ENCODE measurements at regions not wholly inside any gene's neighbourhood (a gene's known extent, or its start where the extent isn't known, plus 50 kb on each side); places are given as distances from the start of the nearest gene placed in this dataset.

DNA sequence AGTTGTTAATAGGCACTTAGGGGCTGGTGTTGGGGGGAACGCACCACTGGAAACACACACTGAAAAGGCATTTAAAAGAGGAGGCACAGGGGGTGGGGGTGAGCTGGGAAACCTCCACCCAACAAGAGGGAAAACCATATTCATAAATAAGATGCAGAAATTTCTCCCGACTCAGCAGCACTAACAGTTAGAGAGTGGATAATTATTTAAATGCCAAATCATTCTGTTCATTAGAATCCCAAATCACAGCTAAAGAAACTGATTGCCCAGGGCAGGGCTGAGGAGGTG is 60.7 kb upstream of the FAM222A start:
- no peaks in the 10 kb centered on the region for H3K9me3 ChIP-seq (ENCODE audit: insufficient read depth, low read depth)
- no peak overlapping the region for H3K4me2 ChIP-seq
- CTCF ChIA-PET = no interaction called here
- H3F3A ChIP-seq (ENCODE audit: insufficient read depth, low read depth) = no peaks in the 10 kb centered on the region
- no peaks in the 10 kb centered on the region for H3K36me3 ChIP-seq (ENCODE audit: low read depth)
- peaks cover 50% of the 10 kb centered on the region for H3K27me3 ChIP-seq (ENCODE audit: insufficient read depth, low read depth)
- H3K4me1 ChIP-seq (replicated peaks; ENCODE audit: insufficient read depth) = no peaks in the 10 kb centered on the region
- H4K20me1 ChIP-seq (ENCODE audit: insufficient read depth) = no peaks in the 10 kb centered on the region
- H3K27ac ChIP-seq = no peak overlapping the region
- no peaks in the 10 kb centered on the region for H3K79me2 ChIP-seq (ENCODE audit: low read depth)
- intact Hi-C loops (cut with micrococcal nuclease; ENCODE audit: unreplicated experiment) = no loop called here
- no peak for DNase-seq
- POLR2A ChIA-PET (ENCODE audit: unreplicated experiment) = no interaction called here
- no TSS peak for BruUV-seq (replicated peaks)
- TF ChIP-seq, protein P1, sequence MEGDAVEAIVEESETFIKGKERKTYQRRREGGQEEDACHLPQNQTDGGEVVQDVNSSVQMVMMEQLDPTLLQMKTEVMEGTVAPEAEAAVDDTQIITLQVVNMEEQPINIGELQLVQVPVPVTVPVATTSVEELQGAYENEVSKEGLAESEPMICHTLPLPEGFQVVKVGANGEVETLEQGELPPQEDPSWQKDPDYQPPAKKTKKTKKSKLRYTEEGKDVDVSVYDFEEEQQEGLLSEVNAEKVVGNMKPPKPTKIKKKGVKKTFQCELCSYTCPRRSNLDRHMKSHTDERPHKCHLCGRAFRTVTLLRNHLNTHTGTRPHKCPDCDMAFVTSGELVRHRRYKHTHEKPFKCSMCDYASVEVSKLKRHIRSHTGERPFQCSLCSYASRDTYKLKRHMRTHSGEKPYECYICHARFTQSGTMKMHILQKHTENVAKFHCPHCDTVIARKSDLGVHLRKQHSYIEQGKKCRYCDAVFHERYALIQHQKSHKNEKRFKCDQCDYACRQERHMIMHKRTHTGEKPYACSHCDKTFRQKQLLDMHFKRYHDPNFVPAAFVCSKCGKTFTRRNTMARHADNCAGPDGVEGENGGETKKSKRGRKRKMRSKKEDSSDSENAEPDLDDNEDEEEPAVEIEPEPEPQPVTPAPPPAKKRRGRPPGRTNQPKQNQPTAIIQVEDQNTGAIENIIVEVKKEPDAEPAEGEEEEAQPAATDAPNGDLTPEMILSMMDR (conservative IDR thresholded peaks at IDR 0.05) = no peak
- TF ChIP-seq EZH2 (IDR thresholded peaks at IDR 0.05; ENCODE audit: low read depth) = no peak
- H3K4me3 ChIP-seq = no peak overlapping the region
- H3K9me2 ChIP-seq (ENCODE audit: insufficient read depth) = no peaks in the 10 kb centered on the region
- H2AFZ ChIP-seq = no peak overlapping the region

DNA sequence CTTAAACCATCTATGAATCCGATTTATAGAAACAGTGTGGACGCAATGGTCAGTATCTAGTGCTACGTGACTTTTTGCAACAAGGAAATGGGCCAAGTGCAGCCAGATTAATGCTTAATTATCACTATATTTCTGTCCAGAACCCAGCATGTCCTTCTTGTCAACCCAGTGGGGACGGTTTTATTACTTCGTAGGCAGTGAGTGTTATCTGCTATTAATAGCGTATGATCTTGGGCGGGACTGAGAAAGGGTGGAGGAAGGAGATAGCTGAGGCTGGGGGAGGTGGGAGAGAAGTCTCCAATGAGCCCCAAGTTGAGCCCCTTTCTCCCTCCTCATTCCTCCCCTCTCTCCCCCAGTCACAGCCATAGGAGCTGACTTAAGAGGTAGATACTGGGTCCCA is 59.7 kb upstream of the FAM222A start:
- no peaks in the 10 kb centered on the region for H3K9me2 ChIP-seq (ENCODE audit: insufficient read depth)
- no peaks in the 10 kb centered on the region for H4K20me1 ChIP-seq (ENCODE audit: insufficient read depth)
- no peaks in the 10 kb centered on the region for H3K36me3 ChIP-seq (ENCODE audit: low read depth)
- H3K4me3 ChIP-seq = no peak overlapping the region
- H3K79me2 ChIP-seq (ENCODE audit: low read depth) = no peaks in the 10 kb centered on the region
- intact Hi-C loops (cut with micrococcal nuclease; ENCODE audit: unreplicated experiment) = no loop called here
- CTCF ChIA-PET = no interaction called here
- H3K27me3 ChIP-seq (ENCODE audit: insufficient read depth, low read depth) = peaks cover 57% of the 10 kb centered on the region
- TF ChIP-seq, protein P1 (conservative IDR thresholded peaks at IDR 0.05) = no peak
- TF ChIP-seq EZH2 (IDR thresholded peaks at IDR 0.05; ENCODE audit: low read depth) = no peak
- no TSS peak for BruUV-seq (replicated peaks)
- POLR2A ChIA-PET (ENCODE audit: unreplicated experiment) = no interaction called here
- H3K4me2 ChIP-seq = no peak overlapping the region
- no peak overlapping the region for H3K27ac ChIP-seq
- no peaks in the 10 kb centered on the region for H3K4me1 ChIP-seq (replicated peaks; ENCODE audit: insufficient read depth)
- no peaks in the 10 kb centered on the region for H3F3A ChIP-seq (ENCODE audit: insufficient read depth, low read depth)
- H2AFZ ChIP-seq = no peak overlapping the region
- H3K9me3 ChIP-seq (ENCODE audit: insufficient read depth, low read depth) = no peaks in the 10 kb centered on the region
- no peak for DNase-seq

DNA sequence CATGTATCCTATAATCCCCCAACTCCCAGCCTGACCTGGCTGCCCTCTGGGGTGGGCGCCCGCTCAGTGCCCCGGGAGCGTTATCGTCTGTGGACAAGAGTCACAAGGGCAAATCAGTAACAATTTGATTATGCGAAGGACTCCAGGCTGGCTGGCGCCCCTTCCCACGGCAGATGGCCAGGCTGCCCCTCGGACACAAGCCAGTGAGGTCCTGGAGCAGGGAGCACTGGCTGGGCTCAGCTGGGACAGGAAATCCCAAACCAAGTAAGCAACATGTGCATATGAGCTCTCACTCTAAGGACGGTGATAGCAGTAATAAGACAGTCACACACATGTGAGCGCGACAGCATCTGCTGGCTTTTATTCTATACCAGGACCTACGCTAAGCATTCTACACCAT is 59.3 kb upstream of the FAM222A start:
- Histone ChIP-seq H4K20me1 (ENCODE audit: insufficient read depth) (no peaks in the 10 kb centered on the region), H3K4me2 (no peak overlapping the region), H3K36me3 (ENCODE audit: low read depth) (no peaks in the 10 kb centered on the region), H3K79me2 (ENCODE audit: low read depth) (no peaks in the 10 kb centered on the region), H3K9me3 (ENCODE audit: insufficient read depth, low read depth) (no peaks in the 10 kb centered on the region), H3K9me2 (ENCODE audit: insufficient read depth) (no peaks in the 10 kb centered on the region), H3K4me1 (replicated peaks; ENCODE audit: insufficient read depth) (no peaks in the 10 kb centered on the region), H3K27ac (no peak overlapping the region), H2AFZ (no peak overlapping the region), H3F3A (ENCODE audit: insufficient read depth, low read depth) (no peaks in the 10 kb centered on the region), H3K4me3 (no peak overlapping the region), H3K27me3 (ENCODE audit: insufficient read depth, low read depth) (peaks cover 62% of the 10 kb centered on the region)
- DNase-seq = no peak
- ChIA-PET CTCF (no interaction called here), POLR2A (ENCODE audit: unreplicated experiment) (no interaction called here)
- TF ChIP-seq, protein P1 (conservative IDR thresholded peaks at IDR 0.05) = no peak
- TF ChIP-seq EZH2 (IDR thresholded peaks at IDR 0.05; ENCODE audit: low read depth) = no peak
- BruUV-seq (replicated peaks) = no TSS peak
- intact Hi-C loops (cut with micrococcal nuclease; ENCODE audit: unreplicated experiment) = no loop called here

Data from PC-9 (cell line).